Right renal pelvis (tissue), 4 donors: ENCODE measurements at regions not wholly inside any gene's neighbourhood (a gene's known extent, or its start where the extent isn't known, plus 50 kb on each side); places are given as distances from the start of the nearest gene placed in this dataset.
"Not testable (repeated sequence)": the region's sequence is repeated elsewhere in the genome, so short reads cannot be mapped to it uniquely, and the experiment has no call there.

Experiments used
- DNase-seq, 4 donors: peaks; one replicate each; pipeline ENCODE4 v3.0.0-alpha.2; 2013; ENCODE audit warnings: low read depth in 4 of 4, low spot score in 3 of 4, missing footprints in 1 of 4

GRCh38 chr5:118611332-118611945, 376.9 kb downstream of the DTWD2 start:
- no peak for DNase-seq

GRCh38 chr5:118606940-118607339, 381.4 kb downstream of the DTWD2 start:
- no peak for DNase-seq

- no peak for DNase-seq
Observed at GRCh38 chr5:118605761-118606160, 382.6 kb downstream of the DTWD2 start.

- no peak for DNase-seq
Observed at GRCh38 chr5:118604106-118604505, 384.2 kb downstream of the DTWD2 start.

GRCh38 chr5:118603278-118603677, 385.1 kb downstream of the DTWD2 start:
- no peak for DNase-seq

GRCh38 chr5:118598311-118598710, 390.0 kb downstream of the DTWD2 start:
- no peak for DNase-seq

GRCh38 chr5:118597543-118597942, 390.8 kb downstream of the DTWD2 start:
- DNase-seq = no peak

- DNase-seq = no peak
Observed at GRCh38 chr5:118596255-118596654, 392.1 kb downstream of the DTWD2 start.

- DNase-seq = no peak
Observed at GRCh38 chr5:118593003-118593328, 395.4 kb downstream of the DTWD2 start.

GRCh38 chr5:118592229-118593002, 395.9 kb downstream of the DTWD2 start:
- DNase-seq = no peak

- DNase-seq = no peak
Observed at GRCh38 chr5:118590806-118591205, 397.5 kb downstream of the DTWD2 start.

- no peak for DNase-seq
Observed at GRCh38 chr5:118580949-118581348, 407.4 kb downstream of the DTWD2 start.

GRCh38 chr5:118578093-118578492, 410.3 kb downstream of the DTWD2 start:
- no peak for DNase-seq

- DNase-seq = no peak
Observed at GRCh38 chr5:118577621-118578020, 410.7 kb downstream of the DTWD2 start.

GRCh38 chr5:118570276-118570675, 418.1 kb downstream of the DTWD2 start:
- DNase-seq = not testable (repeated sequence)

- not testable (repeated sequence) for DNase-seq
Observed at GRCh38 chr5:118569596-118569995, 418.8 kb downstream of the DTWD2 start.

GRCh38 chr5:118565335-118565971, 422.9 kb downstream of the DTWD2 start:
- DNase-seq = no peak

- no peak for DNase-seq
Observed at GRCh38 chr5:118561971-118562370, 426.4 kb downstream of the DTWD2 start.

- no peak for DNase-seq
Observed at GRCh38 chr5:118561235-118561634, 427.1 kb downstream of the DTWD2 start.

- DNase-seq = no peak
Observed at GRCh38 chr5:118558871-118559270, 429.5 kb downstream of the DTWD2 start.

GRCh38 chr5:118557251-118557661, 431.1 kb downstream of the DTWD2 start:
- peak in 1 of 4 donors; percentile 4 for DNase-seq

GRCh38 chr5:118556792-118557191, 431.6 kb downstream of the DTWD2 start:
- no peak for DNase-seq
